CD4-positive, CD25-positive, alpha-beta regulatory T cell (primary cell): ENCODE measurements at regions not wholly inside any gene's neighbourhood (a gene's known extent, or its start where the extent isn't known, plus 50 kb on each side); places are given as distances from the start of the nearest gene placed in this dataset.

Experiments used
- ATAC-seq, 2 donors: fragments of 150-1000 bp; cut with Tn5 transposase; one replicate each; pipeline ENCODE4 v1.10.0; 2021; ENCODE audit warnings: low read depth in 2 of 2, moderate number of reproducible peaks in 2 of 2, moderate library complexity in 1 of 2
- DNase-seq, 3 donors: peaks; one replicate each; pipeline versions ENCODE4 v3.0.0 to v3.0.0-alpha.2; 2012 to 2022; ENCODE audit warnings: mixed read lengths in 1 of 3
- H3K27ac ChIP-seq: one replicate; pipeline ENCODE4 v1.7.0; 2013; ENCODE audit warnings: mild to moderate bottlenecking, low read length; ENCODE audit not compliant: insufficient read depth, poor library complexity, severe bottlenecking
- H3K27me3 ChIP-seq: one replicate; pipeline ENCODE4 v1.7.0; 2013; ENCODE audit warnings: low read length; ENCODE audit not compliant: control insufficient read depth, insufficient read depth
- H3K36me3 ChIP-seq: one replicate; pipeline ENCODE4 v1.7.0; 2013; ENCODE audit warnings: mild to moderate bottlenecking, low read length, moderate library complexity; ENCODE audit not compliant: control insufficient read depth, insufficient read depth
- H3K4me1 ChIP-seq: 2 replicates; pipeline ENCODE4 v1.7.0; 2013; ENCODE audit warnings: mild to moderate bottlenecking, low read length; ENCODE audit not compliant: insufficient read depth, control insufficient read depth, poor library complexity, severe bottlenecking
- H3K4me3 ChIP-seq: one replicate; pipeline ENCODE4 v1.7.0; 2013; ENCODE audit warnings: low read depth, mild to moderate bottlenecking, low read length, moderate library complexity
- H3K9me3 ChIP-seq, 2 experiments: 1 replicate in 1 of 2; 2 replicates in 1 of 2; pipeline ENCODE4 v1.7.0; 2013; ENCODE audit warnings: low read length in 2 of 2, mild to moderate bottlenecking in 1 of 2, moderate library complexity in 1 of 2; ENCODE audit not compliant: control insufficient read depth in 2 of 2
- H3K27ac Mint-ChIP-seq, 3 donors: one replicate each; pipeline ENCODE4 v1.8.0; 2020 to 2022; ENCODE audit warnings: mild to moderate bottlenecking in 3 of 3, mixed read lengths in 3 of 3, moderate library complexity in 2 of 3
- H3K27me3 Mint-ChIP-seq: one replicate; pipeline ENCODE4 v1.8.0; 2022; ENCODE audit warnings: mild to moderate bottlenecking, mixed read lengths
- H3K36me3 Mint-ChIP-seq: one replicate; pipeline ENCODE4 v1.8.0; 2020; ENCODE audit warnings: mixed read lengths
- H3K4me1 Mint-ChIP-seq, 4 donors: one replicate each; pipeline ENCODE4 v1.8.0; 2020 to 2022; ENCODE audit warnings: mixed read lengths in 4 of 4, mild to moderate bottlenecking in 1 of 4
- H3K4me3 Mint-ChIP-seq, 4 donors: one replicate each; pipeline ENCODE4 v1.8.0; 2020 to 2022; ENCODE audit warnings: mild to moderate bottlenecking in 4 of 4, mixed read lengths in 4 of 4, moderate library complexity in 3 of 4
- H3K9me3 Mint-ChIP-seq, 7 donors: one replicate each; pipeline ENCODE4 v1.8.0; 2020 to 2022; ENCODE audit warnings: mixed read lengths in 7 of 7, mild to moderate bottlenecking in 3 of 7, moderate library complexity in 2 of 7

DNA sequence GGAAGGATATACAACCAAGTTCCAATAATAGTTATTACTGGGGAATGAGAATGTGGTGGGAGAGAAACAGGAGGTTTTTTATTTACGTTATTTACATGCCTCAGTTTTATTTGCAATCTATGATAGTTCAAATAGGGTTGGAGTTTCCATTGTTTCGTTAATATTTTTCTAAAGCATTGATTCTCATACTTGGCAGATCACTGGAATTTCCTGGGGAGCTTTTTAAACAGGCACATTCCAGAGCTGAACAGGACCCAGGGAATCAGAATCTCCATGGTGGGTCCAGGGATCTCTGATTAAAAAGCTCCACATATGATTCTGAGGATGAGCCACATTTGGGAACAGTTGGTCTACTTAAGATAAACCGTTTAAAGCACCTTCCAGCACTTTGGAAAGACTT is 123.9 kb downstream of the IL20RB start:
- H3K4me1 Mint-ChIP-seq = no peaks in the 10 kb centered on the region
- no peak overlapping the region for H3K27ac Mint-ChIP-seq
- no peak overlapping the region for H3K4me3 Mint-ChIP-seq
- Histone ChIP-seq H3K4me3 (no peak overlapping the region), H3K9me3 (no peaks in the 10 kb centered on the region), H3K27ac (no peak overlapping the region), H3K4me1 (no peaks in the 10 kb centered on the region), H3K27me3 (peaks cover 4% of the 10 kb centered on the region), H3K36me3 (no peaks in the 10 kb centered on the region)
- no peaks in the 10 kb centered on the region for H3K36me3 Mint-ChIP-seq
- no peaks in the 10 kb centered on the region for H3K9me3 Mint-ChIP-seq
- peaks cover 24% of the 10 kb centered on the region for H3K27me3 Mint-ChIP-seq
- DNase-seq = no peak
- no peak for ATAC-seq

GRCh38 chr3:137082763-137083162 is 125.0 kb downstream of the IL20RB start:
- H3K9me3 ChIP-seq = no peaks in the 10 kb centered on the region
- Mint-ChIP-seq H3K27ac (no peak overlapping the region), H3K27me3 (peaks cover 16% of the 10 kb centered on the region)

DNA sequence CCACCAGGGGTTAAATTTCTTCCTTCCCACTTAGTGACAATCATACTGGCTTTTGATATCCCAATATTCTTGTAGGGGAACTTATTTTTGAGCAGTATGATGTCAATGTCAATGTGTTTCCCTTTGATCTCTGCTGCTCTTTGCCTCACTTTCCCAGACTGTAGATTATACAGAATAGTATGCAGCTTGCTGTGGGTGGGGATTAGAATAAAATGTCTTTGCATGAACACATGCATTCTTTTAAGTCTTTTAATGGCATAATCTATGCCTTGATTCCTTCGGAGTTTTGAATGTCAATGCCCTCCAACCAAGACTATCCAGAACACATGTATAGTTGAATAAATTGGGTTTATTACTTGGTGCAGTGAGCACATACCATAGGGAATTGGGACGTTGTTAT is 125.5 kb downstream of the IL20RB start:
- no peaks in the 10 kb centered on the region for H3K36me3 ChIP-seq
- H3K4me3 ChIP-seq = no peak overlapping the region
- ATAC-seq = no peak
- no peaks in the 10 kb centered on the region for H3K36me3 Mint-ChIP-seq
- DNase-seq = no peak
- H3K27ac ChIP-seq = no peak overlapping the region
- no peaks in the 10 kb centered on the region for H3K27me3 ChIP-seq
- H3K27me3 Mint-ChIP-seq = peaks cover 11% of the 10 kb centered on the region
- H3K4me3 Mint-ChIP-seq = no peak overlapping the region
- no peaks in the 10 kb centered on the region for H3K9me3 ChIP-seq
- no peak overlapping the region for H3K27ac Mint-ChIP-seq
- H3K9me3 Mint-ChIP-seq = no peaks in the 10 kb centered on the region
- H3K4me1 ChIP-seq = no peaks in the 10 kb centered on the region
- no peaks in the 10 kb centered on the region for H3K4me1 Mint-ChIP-seq

More at GRCh38 chr3:137082763-137083162, 125.0 kb downstream of the IL20RB start:
- no peak for ATAC-seq
- no peaks in the 10 kb centered on the region for H3K4me1 Mint-ChIP-seq
- no peak for DNase-seq
- no peaks in the 10 kb centered on the region for H3K4me1 ChIP-seq
- no peaks in the 10 kb centered on the region for H3K27me3 ChIP-seq
- H3K36me3 Mint-ChIP-seq = no peaks in the 10 kb centered on the region
- no peak overlapping the region for H3K27ac ChIP-seq
- H3K4me3 ChIP-seq = no peak overlapping the region
- H3K9me3 Mint-ChIP-seq = no peaks in the 10 kb centered on the region
- no peak overlapping the region for H3K4me3 Mint-ChIP-seq
- H3K36me3 ChIP-seq = no peaks in the 10 kb centered on the region

- no peaks in the 10 kb centered on the region for H3K36me3 ChIP-seq
- no peak overlapping the region for H3K27ac ChIP-seq
- H3K27ac Mint-ChIP-seq = peak overlapping the region in 1 of 3 donors; percentile 61
- no peaks in the 10 kb centered on the region for H3K4me1 Mint-ChIP-seq
- no peaks in the 10 kb centered on the region for H3K9me3 Mint-ChIP-seq
- ATAC-seq (no peak), DNase-seq (no peak)
- H3K9me3 ChIP-seq = no peaks in the 10 kb centered on the region
- no peak overlapping the region for H3K4me3 Mint-ChIP-seq
- no peaks in the 10 kb centered on the region for H3K4me1 ChIP-seq
- peaks cover 8% of the 10 kb centered on the region for H3K27me3 Mint-ChIP-seq
- H3K4me3 ChIP-seq = no peak overlapping the region
- H3K36me3 Mint-ChIP-seq = no peaks in the 10 kb centered on the region
- no peaks in the 10 kb centered on the region for H3K27me3 ChIP-seq
Measured at GRCh38 chr3:137084586-137084985, 126.8 kb downstream of the IL20RB start.

- H3K36me3 ChIP-seq = no peaks in the 10 kb centered on the region
- no peak overlapping the region for H3K4me3 Mint-ChIP-seq
- peaks cover 0 to 2% of the 10 kb centered on the region in 2 experiments for H3K9me3 ChIP-seq
- peaks cover 3% of the 10 kb centered on the region for H3K27me3 ChIP-seq
- H3K27ac ChIP-seq = no peak overlapping the region
- H3K27ac Mint-ChIP-seq = peak overlapping the region in 1 of 3 donors; percentile 66
- no peaks in the 10 kb centered on the region for H3K4me1 Mint-ChIP-seq
- H3K4me1 ChIP-seq = no peaks in the 10 kb centered on the region
- H3K27me3 Mint-ChIP-seq = peaks cover 41% of the 10 kb centered on the region
- no peak for ATAC-seq
- no peak for DNase-seq
- H3K9me3 Mint-ChIP-seq = peaks cover 0 to 5% (median 2%) of the 10 kb centered on the region in 7 donors
- H3K4me3 ChIP-seq = no peak overlapping the region
- H3K36me3 Mint-ChIP-seq = no peaks in the 10 kb centered on the region
Measured at GRCh38 chr3:137097386-137097785, 139.6 kb downstream of the IL20RB start.

DNA sequence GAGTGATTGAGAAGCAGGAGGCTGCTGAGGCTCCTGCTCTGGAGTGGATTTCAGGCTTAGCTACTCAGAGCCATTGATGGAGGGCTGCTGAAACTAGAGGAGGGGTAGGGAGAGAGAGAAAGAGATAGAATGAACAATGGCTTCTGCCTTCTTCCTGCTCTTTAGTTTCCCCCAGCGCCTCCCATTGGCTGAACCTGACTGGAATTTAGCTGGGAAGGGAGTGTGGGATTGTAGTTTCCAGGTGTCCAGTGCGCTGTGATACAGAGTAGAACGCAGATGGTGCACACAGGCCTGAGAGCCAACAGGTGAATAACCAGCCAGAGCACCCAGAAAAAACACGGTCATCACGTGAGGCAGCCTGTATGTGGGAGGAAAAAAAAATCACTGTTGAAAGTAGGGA is 140.1 kb downstream of the IL20RB start:
- Histone ChIP-seq H3K27ac (no peak overlapping the region), H3K4me3 (no peak overlapping the region), H3K9me3 (peaks cover 0 to 2% of the 10 kb centered on the region in 2 experiments), H3K27me3 (peaks cover 3% of the 10 kb centered on the region), H3K4me1 (no peaks in the 10 kb centered on the region), H3K36me3 (no peaks in the 10 kb centered on the region)
- DNase-seq = no peak
- Mint-ChIP-seq H3K4me3 (no peak overlapping the region), H3K36me3 (no peaks in the 10 kb centered on the region), H3K9me3 (peaks cover 0 to 4% (median 2%) of the 10 kb centered on the region in 7 donors), H3K27ac (no peak overlapping the region), H3K4me1 (no peaks in the 10 kb centered on the region), H3K27me3 (peaks cover 39% of the 10 kb centered on the region)
- no peak for ATAC-seq

DNA sequence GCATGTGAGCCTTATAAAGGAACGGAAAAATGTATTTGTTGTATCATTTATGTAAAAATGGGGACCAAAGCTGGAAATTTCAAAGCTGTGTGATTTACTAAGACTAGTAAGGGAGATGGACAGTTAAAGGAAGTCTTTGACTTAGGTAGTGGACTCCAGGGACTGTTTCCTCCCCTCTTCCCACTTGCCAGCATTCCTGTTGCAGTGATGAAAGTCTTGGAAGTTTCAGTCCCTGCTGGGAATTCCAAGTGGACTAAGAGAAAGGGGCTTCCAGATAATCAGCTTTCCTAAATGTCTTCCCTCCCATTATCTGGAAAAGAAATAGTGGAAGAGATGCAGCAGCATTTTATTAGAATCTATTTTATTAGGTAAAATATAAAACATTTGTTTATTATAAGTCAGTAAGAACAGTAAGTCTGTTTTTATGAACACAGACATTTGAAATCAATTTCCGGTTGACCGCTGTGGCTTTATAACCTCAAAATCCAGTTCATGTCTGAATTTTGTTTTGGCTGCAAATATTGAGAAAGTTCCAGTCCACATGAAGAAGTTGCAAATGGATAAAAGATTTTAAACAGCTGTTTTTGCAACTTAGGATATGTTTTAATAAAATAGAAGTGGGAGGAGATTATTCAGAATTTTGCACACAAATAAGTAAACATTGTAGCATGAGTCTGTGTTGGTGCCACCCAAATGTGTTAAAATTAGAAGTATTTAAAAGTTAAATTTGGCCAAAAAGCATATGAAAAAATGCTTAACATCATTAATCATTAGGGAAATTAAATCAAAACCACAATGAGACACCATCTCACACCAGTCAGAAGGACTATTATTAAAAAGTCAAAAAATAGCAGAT is 141.8 kb downstream of the IL20RB start:
- DNase-seq = no peak
- Histone ChIP-seq H3K27me3 (peaks cover 3% of the 10 kb centered on the region), H3K4me1 (no peaks in the 10 kb centered on the region), H3K27ac (no peak overlapping the region), H3K9me3 (peaks cover 0 to 2% of the 10 kb centered on the region in 2 experiments), H3K4me3 (no peak overlapping the region), H3K36me3 (no peaks in the 10 kb centered on the region)
- H3K27me3 Mint-ChIP-seq = peaks cover 39% of the 10 kb centered on the region
- ATAC-seq = no peak
- H3K27ac Mint-ChIP-seq = no peak overlapping the region
- no peaks in the 10 kb centered on the region for H3K36me3 Mint-ChIP-seq
- H3K9me3 Mint-ChIP-seq = peaks cover 0 to 4% (median 2%) of the 10 kb centered on the region in 7 donors
- no peaks in the 10 kb centered on the region for H3K4me1 Mint-ChIP-seq
- no peak overlapping the region for H3K4me3 Mint-ChIP-seq

DNA sequence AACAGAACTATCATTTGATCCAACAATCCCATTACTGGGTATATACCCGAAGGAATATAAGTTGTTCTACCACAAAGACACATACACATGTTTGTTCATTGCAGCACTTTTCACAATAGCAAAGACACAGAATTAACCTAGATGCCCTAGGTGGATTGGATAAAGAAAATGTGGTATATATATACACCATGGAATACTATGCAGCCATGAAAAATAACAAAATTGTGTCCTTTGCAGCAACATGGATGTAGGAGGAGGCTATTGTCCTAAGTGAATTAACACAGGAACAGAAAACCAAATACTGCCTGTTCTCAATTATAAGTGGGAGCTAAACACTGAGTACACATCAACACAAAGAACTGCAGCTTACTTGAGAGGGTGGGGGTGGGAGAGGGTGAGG is 142.5 kb downstream of the IL20RB start:
- Histone ChIP-seq H3K9me3 (peaks cover 0 to 2% of the 10 kb centered on the region in 2 experiments), H3K4me1 (no peaks in the 10 kb centered on the region), H3K4me3 (no peak overlapping the region), H3K27ac (no peak overlapping the region), H3K27me3 (peaks cover 3% of the 10 kb centered on the region), H3K36me3 (no peaks in the 10 kb centered on the region)
- H3K27me3 Mint-ChIP-seq = peaks cover 39% of the 10 kb centered on the region
- DNase-seq (no peak), ATAC-seq (no peak)
- peaks cover 0 to 4% (median 2%) of the 10 kb centered on the region in 7 donors for H3K9me3 Mint-ChIP-seq
- no peaks in the 10 kb centered on the region for H3K4me1 Mint-ChIP-seq
- no peak overlapping the region for H3K4me3 Mint-ChIP-seq
- H3K36me3 Mint-ChIP-seq = no peaks in the 10 kb centered on the region
- H3K27ac Mint-ChIP-seq = no peak overlapping the region
